ENCODE measurements at regions not wholly inside any gene's neighbourhood (a gene's known extent, or its start where the extent isn't known, plus 50 kb on each side); places are given as distances from the start of the nearest gene placed in this dataset.

- TF ChIP-seq YY1 (IDR thresholded peaks at IDR 0.05; ENCODE audit: low read depth) = no peak
- TF ChIP-seq REST (IDR thresholded peaks at IDR 0.05; ENCODE audit: low read depth) = no peak
- TF ChIP-seq TAF1 (IDR thresholded peaks at IDR 0.05; ENCODE audit: low read depth) = no peak
- TF ChIP-seq EP300 (IDR thresholded peaks at IDR 0.05; ENCODE audit: borderline replicate concordance) = no peak
Observed at GRCh38 chr4:117634716-117635115, 399.6 kb upstream of the NDST3 start.
